ENCODE measurements at regions not wholly inside any gene's neighbourhood (a gene's known extent, or its start where the extent isn't known, plus 50 kb on each side); places are given as distances from the start of the nearest gene placed in this dataset.
"Not testable (repeated sequence)": the region's sequence is repeated elsewhere in the genome, so short reads cannot be mapped to it uniquely, and the experiment has no call there.

DNA sequence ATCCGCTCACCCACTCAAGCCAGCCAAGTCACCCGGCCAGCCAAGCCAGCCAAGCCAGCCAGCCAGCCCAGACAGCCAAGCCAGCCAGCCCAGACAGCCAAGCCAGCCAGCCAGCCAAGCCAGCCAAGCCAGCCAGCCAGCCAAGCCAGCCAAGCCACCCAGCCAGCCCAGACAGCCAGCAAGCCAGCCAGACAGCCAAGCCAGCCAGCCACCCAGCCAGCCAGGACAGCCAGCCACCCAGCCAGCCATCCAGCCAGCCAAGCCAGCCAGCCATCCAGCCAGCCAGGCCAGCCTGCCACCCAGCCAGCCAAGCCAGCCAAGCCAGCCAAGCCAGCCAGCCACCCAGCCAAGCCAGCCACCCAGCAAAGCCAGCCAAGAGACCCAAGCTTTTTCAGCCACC is 316.8 kb upstream of the PLGLB2 start:
- DNase-seq (ENCODE audit: low read depth): not testable (repeated sequence)

DNA sequence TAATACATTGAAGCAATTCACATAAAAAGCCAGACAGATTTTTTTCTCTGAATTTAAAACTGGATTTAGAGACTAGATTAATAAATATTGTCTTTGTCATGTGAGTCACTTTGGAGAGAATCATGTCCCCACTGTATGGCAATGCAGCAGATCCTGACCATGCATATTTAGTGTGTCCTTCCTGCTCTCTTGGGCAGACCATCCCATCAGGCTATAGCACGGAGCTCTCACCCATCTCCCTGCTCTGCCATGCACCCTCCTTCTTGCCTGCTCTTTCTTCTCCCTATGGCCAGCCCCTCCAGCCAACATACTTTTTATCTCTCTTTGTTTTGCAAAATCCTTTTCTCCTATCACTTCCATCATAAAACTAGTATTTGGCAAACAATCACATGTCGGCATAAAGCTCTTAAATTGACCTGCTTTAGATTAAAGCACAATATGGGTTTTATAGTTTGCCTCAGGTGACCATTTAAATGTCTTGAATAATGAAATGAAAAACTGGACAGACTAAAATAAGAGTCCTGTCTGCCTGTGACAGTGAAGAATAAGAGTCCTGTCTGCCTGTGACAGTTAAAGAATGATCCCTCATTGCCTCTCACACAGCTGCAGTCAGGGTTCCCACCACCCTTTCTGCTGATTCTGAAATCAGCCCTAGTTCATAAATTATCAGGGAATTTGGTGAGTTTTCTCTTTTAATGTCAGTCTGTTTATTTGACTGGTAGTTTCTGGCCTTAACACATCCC is 315.0 kb upstream of the PLGLB2 start:
- DNase-seq (ENCODE audit: low read depth): not testable (repeated sequence)

DNA sequence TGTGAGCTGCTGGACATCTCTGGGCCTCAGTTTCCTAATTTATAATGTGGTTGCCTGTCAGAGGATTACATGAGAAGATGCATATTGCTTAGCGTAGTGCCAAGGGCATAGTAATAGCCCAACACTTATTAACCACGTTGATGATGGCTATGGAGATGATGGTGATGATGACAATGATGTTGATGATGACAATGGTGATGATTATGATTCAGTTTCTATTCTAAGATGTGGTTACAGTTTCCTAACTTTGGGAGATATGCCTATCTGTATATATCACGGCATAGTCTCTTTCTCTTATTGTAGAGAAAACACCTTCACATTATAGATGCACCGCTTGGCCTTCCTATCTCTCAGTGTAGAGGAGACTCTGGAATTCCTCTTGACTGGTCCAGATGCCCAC is 311.9 kb upstream of the PLGLB2 start:
- not testable (repeated sequence) for DNase-seq (ENCODE audit: low read depth)

DNA sequence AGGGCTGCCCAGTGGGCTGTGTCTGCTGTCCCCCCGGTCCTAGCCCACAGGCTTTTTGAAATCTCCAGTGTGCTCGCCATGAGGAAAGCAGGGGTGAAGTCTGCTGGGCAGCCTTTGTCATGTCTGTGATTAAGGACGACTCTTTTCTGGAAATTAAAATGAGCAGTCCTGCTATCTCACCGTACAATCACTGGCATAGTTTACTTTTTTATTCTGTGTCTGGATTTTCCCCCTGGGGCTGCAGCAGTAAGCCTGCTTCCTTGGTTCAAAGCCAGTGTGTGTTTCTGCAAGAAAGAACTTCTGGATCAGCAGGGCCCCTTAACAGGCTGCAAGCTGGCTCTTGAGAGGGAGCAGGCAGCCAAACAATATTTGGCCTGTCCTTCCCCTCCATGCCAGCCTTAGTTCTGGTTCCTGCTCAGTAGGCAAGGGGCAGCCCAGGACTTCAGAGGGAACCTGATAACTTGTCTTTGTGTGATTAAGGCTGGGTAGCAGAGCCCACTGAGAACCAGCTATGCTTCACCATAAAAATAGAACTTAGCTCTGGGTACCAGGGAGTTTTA is 310.1 kb upstream of the PLGLB2 start:
- DNase-seq (ENCODE audit: low read depth): not testable (repeated sequence)

DNA sequence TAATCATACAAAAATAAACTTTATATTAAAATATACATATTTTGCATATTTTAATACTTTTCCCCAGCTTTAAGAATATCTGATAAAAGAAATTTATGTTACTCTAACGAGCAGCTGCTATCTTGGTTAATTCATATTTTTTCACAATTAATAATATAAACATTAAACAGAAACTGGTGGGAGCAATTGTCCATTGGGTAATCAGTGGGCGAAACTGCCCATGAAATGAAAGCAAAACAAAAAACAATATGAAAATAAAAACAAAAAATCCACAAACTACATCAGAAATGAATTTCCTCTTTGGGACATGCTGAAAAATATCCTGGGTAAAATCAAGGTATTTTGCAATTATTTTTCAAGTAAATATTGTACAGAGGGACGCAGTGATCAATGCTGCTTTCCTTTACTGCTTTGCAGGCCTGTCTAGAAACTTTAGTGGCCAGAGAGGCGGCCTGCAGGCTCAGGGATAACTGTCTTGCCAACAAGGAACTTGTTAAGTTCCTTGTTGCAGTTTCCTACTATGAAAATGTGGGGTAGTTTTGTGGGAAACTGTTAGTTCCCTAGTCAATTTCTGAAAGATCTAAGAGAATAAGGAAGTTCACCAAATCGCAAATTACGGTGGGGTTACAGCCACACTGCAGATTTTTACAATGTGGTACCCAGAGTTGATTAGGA is 309.0 kb upstream of the PLGLB2 start:
- DNase-seq (ENCODE audit: low read depth): not testable (repeated sequence)

DNA sequence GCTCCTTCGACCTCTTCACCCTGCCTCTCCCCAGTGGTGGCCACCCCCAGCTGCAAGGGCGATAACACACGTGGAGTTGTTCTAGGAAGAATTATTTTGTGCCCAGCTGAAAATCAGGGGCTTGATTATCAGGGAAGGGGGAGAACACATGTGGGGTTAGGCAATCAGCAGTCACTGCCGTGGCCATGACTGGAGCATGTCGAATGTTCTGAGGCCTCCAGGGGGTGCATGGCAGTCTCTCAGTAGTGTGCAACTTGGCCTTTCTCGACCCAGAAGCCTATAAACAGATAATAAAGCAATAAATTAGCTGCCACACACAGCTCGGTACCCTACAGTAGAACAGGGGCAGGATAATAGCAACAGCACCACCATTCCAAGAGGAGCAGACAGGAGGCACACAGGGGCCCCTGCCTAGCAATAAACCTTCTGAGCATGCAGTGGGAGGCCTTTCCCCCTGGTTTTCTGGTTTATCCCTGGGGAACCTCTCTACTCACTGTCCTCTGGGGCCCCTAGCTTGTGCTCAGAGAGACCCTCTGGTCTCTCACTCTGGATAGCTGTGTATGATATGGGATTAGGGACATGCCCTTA is 308.2 kb upstream of the PLGLB2 start:
- not testable (repeated sequence) for DNase-seq (ENCODE audit: low read depth)

DNA sequence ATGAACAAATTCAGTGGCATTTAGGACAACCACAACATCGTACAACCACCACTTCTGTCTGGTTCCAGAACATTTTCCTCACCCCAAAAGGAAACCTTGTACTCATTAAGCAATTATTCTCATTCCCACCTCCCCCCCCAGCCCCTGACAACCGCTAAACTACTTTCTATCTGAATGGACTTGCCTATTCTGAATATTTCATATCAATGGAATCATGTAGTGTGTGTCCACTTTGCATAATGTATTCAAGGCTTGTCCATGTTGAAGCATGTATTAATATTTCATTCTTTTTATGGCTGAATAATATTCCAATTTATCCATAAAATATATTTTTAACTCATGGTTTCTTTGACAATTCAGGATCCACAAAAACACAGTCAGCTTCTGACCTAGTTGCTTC is 307.2 kb upstream of the PLGLB2 start:
- not testable (repeated sequence) for DNase-seq (ENCODE audit: low read depth)

DNA sequence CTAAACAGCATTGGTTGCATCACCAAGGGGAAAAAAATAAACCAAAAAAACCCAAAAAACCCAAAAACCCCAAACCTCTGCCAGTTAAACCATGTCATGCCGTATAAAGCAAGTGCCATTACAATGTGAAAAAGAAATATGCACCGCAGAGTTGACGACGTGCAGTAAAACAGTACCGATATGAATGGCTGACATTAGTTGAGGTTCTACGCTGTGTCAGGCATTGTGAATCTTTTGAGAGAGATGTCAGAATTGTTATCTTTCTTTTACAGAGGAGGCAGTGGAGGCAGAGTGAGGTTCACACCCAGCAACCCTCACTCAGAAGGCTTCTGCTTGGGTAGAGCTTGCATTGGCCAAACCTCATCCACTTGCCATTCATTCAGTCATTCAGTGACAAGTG is 306.5 kb upstream of the PLGLB2 start:
- DNase-seq (ENCODE audit: low read depth): not testable (repeated sequence)

DNA sequence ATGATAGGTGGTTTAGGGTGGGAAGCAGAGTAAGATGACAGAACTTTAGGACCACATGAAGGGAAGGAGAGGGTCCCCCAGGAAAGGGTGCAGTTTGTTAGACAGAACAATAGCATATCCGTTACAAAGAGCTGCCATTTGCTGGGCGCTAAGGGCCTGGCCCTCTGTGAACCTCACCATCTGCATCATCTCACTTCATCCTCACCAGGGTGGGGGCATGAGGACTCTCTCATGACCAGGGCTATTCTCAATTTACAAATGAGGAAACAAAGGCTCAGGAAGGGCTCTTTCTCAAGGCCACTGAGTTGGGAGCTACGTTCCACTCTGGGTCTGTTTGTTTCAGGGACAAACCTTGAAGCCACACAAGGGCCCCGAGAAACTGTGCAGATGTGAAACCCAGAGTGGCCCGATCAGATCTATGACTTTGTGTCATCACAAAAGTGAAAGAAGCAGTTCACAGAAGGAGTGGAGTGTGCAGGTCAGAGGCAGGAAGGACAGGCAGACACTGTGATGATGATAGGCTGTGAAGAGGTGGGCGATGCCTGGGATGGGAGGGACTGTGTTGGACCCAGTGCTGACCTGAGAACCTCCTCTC is 304.8 kb upstream of the PLGLB2 start:
- DNase-seq (ENCODE audit: low read depth): not testable (repeated sequence)

DNA sequence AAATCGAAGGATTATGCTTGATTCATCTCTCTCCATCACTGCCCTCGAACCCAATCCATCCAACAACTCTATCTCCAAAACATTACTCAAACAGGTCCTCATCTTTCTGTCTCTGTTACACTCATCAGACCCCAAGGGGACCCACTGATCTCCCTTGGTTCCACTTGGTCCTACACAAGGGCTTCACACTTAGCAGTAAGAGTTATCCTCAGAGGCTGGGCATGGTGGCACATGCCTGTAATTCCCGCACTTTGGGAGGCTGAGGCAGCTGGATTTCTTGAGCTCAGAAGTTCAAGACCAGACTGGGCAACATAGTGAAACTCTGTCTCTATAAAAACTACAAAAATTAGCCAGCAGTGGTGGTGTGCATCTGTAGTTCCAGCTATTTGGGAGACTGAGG is 302.9 kb upstream of the PLGLB2 start:
- DNase-seq (ENCODE audit: low read depth): not testable (repeated sequence)

DNA sequence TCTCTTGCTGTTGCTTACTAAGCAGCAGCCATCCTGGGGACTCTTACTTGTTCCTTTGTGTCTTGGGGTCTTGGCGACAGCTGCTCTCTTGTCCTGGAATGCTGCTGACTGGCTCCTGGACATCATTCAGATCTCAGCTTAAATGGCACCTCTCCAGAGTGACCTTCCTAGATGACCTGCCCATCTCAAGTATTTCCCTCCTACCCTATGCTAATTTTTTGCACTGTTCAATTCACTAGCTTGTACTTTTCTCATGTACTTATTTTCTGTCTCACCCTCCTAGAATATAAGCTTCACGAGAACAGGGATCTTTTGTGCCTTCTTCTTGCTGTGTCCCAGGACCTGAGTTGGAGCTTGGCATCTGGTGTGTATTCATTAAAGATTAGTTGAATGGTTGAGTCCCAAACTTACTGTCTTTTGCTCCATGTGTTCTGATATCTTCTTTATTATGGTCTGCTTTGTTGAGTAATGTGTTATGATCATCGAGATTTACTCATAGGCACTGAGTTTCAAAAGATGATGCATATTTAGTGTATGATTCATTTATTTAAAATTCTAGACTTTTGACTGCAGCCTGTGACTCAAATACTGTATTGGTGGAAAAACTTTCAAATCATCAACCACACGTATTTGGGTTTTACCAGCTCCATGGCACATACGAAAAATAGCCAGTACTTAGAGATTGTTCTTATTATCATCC is 302.1 kb upstream of the PLGLB2 start:
- not testable (repeated sequence) for DNase-seq (ENCODE audit: low read depth)

DNA sequence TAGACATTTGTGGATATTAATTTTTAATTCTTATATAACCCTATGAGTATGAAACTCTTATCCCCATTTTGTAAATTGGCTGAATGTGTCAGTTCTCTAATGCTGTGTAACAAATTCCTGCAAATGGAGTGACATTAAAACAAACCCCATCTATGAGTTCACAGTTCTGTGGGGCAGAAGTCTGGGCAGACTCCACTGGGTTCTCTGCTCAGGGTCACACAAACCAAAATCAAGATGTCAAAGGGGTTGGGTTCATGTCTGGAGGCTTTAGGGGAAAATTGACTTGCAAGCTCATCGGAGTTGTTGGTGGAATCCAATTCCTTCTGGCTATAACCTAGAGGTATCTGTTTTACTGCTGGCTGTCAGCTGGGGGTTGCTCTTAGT is 301.6 kb upstream of the PLGLB2 start:
- DNase-seq (ENCODE audit: low read depth): not testable (repeated sequence)

DNA sequence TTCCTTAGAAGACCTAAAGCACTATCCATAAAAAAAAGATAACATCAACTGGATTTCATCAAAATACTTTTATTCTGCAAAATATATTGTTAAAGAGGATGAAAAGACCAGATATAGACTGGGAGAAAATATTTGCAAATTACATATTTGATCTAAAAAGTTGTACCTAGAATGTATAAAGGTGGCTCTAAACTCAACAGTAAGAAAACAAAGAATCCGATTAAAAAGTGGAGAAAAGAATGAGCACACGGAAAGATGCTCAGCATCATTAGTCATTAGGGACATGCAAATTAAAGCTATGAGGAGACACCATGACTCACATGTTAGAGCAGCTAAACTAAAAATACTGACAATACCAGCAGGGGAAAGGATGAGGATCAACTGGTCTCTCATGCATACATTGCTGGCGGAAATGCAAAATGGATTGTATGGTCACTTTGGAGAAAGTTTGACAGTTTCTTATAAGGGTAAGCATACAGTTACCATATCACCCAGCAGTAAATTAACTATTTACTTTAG is 298.4 kb upstream of the PLGLB2 start:
- not testable (repeated sequence) for DNase-seq (ENCODE audit: low read depth)

DNA sequence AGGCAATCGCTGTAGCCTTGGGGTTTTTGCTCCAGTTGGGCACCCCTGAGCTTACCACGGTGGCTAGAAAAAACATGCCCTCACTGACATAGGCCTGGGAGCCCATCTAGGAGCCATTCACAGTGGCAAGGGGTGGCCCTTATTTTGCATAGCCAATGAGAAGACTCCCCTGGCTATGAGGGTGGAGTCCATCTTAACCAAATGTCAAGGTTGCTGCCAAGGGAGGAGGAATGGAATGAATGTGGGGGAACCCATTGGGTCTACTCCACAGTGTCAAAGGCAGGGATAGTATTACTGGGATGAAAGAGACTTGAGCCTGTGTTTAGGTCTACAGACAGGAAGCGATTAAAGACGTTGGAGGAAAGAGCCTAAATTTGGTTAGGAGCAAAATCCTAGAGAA is 295.7 kb upstream of the PLGLB2 start:
- not testable (repeated sequence) for DNase-seq (ENCODE audit: low read depth)

DNA sequence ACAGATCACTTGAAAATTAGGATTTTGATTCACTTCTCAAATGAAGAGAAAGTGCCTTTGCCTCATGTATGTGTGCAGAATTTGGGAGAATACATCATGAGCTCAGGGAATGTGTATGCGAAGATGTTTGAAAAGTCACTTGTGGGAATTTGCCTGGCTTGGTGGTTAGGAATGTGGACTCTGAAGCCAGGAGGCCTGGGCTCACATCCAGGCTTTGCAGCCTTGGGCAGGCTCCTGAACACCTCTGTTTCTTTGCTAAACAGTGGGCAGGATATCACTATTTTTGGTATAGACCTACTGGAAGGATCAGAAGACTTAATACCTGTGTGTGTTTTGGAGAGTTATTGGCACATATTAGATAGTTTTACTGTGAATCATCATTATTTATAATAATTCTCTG is 295.0 kb upstream of the PLGLB2 start:
- not testable (repeated sequence) for DNase-seq (ENCODE audit: low read depth)

DNA sequence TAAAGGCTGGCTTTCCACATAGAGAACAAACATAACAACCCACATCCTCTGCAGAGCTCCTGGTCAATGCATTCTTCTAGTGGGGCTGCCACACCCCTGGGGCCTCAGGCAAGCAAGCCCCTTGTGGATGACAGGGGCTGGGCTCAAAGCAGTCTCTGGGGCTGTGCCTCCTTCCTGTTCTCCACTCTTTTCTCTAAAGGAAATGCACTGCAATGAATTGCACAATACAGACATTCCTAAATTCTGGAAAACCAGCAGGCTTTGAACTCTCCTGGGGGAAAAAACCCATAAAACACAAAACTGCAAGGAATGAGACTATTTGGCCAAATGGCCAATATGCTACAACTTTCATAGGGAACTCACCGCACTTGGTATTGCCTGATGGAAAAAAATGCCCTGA is 293.9 kb upstream of the PLGLB2 start:
- DNase-seq (ENCODE audit: low read depth): not testable (repeated sequence)

DNA sequence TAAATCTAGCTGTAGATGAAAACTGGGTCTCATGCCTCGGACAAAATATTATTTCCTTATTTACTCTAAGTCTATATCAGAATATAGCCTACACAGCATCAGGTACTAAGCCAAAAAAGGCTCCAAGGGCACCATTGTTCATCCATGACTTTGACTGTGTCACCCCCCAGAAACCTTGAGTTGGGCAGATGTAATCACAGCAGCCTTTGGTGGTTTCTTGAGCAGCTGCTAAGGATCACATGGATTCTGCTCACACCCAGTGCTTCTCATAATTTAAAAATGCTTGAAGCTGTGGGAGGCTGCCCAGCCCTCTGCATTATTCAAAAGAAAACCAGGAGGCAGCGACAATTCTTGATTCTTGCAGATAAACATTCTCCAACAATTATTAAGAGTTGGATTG is 293.5 kb upstream of the PLGLB2 start:
- not testable (repeated sequence) for DNase-seq (ENCODE audit: low read depth)

DNA sequence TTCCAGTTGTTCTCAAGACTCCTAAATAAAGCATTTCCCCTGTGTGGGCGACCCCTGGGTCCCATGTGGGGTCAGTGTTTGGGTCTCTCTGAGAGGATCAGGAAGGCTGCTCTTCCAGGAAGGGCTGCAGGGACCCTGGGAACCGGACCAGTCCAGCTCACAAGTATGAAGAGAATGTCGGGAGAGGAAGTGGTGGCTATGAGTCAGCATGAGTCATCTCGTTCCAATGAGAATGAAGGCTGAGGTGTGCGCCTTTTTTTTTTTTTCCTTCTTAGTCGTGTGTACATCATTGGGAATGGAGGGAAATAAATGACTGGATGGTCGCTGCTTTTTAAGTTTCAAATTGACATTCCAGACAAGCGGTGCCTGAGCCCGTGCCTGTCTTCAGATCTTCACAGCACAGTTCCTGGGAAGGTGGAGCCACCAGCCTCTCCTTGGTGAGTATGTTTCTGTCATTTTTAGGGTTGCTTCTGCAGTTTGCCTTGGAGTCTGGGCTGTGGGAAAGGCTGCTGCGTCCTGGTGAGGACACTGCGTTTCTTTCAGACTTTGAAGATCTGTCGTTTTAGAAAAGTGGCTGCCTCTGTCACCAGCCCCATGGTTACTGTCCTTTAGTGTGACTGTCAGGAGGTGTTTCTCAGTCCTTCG is 292.6 kb upstream of the PLGLB2 start:
- not testable (repeated sequence) for DNase-seq (ENCODE audit: low read depth)

DNA sequence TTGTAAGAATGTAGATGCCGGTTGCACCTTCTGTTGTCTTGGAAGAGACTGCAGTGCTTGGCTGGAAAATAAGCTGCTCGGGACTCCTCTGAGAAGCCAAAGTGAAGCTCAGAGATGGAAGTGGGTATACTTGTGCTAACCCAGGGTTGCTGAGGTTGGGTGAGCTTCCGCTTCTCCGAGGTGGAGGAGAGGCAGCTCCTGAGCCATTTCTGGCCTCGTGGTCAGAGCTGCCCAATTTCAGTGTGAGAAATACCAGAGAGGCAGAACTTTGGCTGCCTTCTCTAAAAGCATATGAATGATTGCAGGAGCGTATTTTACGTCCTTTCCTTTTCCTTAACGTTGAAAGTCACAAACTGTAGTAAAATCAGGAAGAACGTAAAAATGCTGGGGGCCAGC is 292.0 kb upstream of the PLGLB2 start:
- DNase-seq (ENCODE audit: low read depth): not testable (repeated sequence)

DNA sequence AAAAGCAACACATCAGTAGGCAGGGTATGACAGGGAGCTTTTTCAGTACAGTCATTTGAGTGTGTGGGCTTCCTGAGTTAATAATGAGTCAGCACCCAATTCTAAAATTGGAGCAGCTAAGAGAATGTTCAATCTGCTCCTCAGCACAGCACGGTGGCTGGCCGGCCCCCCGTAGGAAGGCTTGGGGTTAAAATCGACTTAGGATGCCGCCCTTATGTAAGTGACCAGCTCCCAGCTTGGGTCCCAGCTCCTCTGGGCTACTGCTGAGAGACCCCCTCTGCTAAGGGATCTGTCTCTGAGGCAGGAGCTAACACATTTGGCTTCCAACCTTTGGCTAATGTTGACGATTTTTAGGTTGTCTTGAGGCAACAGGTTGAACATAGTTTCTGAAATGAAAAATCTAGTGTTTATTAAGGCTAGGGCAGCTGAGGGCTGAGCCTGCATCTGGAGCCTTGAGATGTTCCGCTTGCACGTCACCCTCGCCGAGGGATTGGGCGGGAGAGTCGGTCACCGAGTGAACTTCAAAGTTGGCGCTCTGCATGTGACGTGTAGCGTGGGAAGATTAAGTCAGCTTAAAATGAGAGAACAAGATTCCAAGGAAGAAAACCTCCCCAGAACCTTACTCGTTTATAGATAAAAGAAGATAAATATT is 291.3 kb upstream of the PLGLB2 start:
- DNase-seq (ENCODE audit: low read depth): not testable (repeated sequence)

DNA sequence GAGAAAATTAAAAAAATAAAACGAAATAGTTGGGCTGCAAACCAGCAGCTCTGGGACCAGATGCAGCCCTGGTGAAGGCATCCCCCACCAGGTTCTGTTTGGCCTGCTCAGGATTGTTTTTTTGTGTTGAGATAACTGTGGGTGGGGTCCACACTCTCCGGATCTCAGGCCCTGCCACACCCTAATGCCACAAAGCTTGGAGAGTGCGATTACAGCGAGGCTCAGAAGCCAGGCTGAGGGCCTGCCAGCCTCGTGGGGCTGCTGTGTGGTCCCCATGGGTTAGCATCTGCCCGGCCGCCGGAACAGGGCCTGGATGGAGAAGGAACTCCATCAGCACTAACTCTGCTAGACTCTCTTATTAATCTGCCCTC is 290.8 kb upstream of the PLGLB2 start:
- DNase-seq (ENCODE audit: low read depth): not testable (repeated sequence)
